GM21515 (cell line): ENCODE measurements at regions not wholly inside any gene's neighbourhood (a gene's known extent, or its start where the extent isn't known, plus 50 kb on each side); places are given as distances from the start of the nearest gene placed in this dataset.
"Not testable (repeated sequence)": the region's sequence is repeated elsewhere in the genome, so short reads cannot be mapped to it uniquely, and the experiment has no call there.

Experiments
- ATAC-seq: cut with Tn5 transposase; IDR thresholded peaks from one replicate; pipeline ENCODE4 v1.9.1; 2021; ENCODE audit not compliant: unreplicated experiment

DNA sequence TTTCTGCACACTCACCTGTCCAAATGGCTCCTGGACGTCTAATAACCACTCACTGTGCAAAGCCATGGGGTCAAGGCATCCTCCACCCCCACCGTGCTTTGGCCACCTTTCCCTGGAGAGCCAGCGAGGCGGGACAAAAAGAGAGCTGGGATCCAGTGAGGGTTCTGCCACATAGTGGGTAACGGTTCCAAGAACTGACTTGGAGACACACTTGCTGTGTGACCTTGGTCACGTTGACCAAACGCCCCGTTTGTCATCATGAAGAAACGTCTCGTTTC, 287.2 kb downstream of the TFAP2C start:
- no peak for ATAC-seq

- not testable (repeated sequence) for ATAC-seq
Measured at GRCh38 chr20:56920041-56920440, 290.9 kb downstream of the TFAP2C start.

DNA sequence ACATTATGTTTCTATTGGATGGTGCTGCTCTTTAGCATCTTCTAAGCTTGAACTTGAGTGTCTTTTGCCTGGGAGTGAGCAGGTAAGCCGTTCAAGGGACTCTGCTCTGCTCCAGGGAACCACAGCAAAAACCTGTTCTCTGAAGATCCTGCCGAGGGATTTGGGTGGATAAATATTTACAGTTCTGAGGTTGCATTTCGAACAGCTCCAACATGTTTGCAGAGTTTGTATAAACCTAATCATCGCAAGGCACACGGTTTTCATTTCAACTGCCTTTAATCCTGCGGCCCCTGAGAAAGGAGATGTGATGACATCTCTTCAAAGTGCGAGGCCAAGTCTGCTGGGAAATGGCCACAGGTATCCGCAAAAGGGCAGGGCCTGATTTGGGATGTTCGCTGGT, 293.4 kb downstream of the TFAP2C start:
- no peak for ATAC-seq

GRCh38 chr20:56924292-56925081, 295.4 kb downstream of the TFAP2C start:
- ATAC-seq, result no peak

DNA sequence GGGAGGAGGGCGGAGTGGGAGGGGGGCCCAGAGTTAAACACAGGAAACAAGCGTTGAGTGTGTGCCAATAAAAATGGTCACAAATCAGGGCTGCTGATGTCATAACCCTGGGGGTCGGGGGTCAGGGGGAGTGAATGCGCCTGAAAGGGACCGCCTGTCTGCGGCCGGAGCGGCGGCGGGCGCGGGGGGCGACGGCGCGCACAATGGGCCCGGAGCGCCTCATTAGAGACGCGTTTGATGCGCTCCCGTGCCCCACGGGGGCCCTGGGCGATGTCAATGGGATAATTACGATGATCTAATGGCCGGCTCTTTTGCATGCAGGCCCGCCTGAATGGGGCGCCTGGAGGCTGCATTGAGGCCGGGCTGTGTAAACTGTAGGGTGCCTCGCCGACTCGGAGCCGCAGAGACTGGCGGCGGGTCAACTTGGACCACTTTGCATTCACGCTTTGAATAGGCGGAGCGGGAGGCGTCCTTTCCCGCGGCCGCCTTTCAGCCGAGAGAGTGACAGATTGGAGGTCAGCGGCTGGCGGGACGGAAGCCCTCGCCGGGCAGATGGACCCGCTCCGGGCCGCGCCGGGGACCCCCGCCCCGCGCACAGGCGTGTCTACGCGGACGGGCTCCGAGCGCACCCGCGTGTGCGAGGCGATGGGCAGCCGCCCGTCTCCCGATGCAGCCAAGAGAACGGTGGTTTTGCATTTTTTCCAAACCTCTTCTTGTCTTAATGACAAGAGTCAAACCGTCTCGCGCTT, 296.1 kb downstream of the TFAP2C start:
- ATAC-seq, result no peak

DNA sequence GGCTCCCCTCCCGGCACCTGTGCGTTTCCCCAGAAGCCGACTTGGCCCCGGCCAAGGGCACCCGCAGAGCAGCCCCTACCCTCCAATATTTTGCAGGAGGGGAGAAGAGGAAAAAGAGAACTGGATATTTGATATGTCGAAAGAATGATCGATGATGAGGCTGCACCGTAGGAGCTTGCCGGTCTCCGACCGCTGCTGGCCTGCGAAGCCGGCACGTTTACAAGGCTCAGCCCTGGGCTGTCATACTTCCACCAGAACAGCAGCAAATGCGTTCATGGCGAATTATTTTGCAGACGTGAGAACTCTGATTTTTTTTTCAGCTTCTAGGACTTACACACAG, 296.7 kb downstream of the TFAP2C start:
- no peak for ATAC-seq

GRCh38 chr20:56926501-56926900, 297.4 kb downstream of the TFAP2C start:
- ATAC-seq, result no peak

DNA sequence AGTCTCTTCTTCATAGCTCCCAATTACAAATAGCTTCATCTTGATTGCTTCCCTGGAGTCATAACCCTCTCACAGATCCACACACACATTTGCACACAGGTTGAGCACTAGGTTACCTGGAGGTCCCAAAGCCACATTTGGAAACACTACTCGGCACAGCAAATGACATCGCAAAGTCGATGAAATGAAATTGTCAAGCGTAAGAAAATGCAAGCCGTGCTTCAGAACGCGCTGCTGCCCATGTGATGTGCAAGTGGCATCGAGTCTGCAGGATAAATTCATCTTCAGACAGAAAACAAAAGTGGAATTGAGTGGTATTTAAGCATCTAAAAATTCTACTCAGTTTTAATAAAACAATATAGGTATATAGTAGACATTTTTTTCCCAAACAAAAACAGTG, 298.0 kb downstream of the TFAP2C start:
- ATAC-seq, result no peak

DNA sequence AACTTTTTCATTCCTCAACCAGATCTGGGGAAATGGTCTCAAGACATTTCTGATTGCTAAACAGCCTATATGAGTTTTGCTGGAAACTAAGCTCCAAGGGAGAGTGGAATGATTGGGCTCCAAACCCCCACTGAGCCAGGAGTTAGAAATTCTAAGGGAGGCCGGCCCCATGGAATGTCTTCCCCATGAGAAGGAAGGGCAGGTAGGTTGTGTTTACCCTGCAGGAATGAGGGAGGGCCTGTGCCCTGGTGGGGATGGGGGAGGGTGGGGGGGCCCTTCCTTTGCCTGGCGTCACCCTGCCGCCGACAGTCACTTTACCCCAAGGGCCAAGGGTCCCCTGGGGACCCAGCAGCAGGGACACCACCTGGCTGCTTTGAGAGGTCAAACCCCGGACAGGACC, 298.9 kb downstream of the TFAP2C start:
- ATAC-seq, result no peak

GRCh38 chr20:56929606-56930005, 300.5 kb downstream of the TFAP2C start:
- no peak for ATAC-seq

GRCh38 chr20:56930876-56931275, 301.8 kb downstream of the TFAP2C start:
- ATAC-seq, result no peak

DNA sequence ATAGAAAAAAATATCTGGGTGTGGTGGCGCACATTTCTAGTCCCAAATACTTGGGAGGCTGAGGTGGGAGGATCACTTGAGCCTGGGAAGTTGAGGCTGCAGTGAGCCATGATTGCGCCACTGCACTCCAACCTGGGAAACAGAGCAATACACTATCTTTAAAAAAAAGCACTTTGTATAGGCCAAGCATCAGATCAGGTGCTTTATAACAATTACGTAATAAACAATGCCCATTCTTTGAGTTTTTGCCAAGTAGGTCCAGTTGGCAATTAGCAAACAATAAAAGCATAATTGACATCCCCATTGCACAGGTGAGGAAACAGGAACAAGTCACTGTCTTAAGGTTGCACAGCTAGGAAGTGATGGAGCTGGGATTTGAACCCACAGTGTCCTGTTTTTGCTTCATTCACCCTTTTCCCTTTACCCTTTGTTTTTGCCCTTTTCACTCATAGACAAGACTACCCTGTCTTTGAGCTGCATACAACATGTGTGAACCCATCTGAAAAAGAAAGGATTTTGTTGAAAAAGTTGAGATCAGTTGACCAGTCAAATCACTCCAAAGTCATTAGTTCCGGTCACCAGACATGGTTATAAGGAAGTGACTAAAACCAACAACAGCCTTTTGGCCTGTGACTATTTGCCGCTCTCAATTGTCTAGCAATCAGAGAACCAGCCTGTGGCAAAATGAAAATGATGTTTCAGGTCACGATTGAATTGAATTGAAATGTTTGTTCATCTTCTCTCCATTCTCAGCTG, 303.6 kb downstream of the TFAP2C start:
- no peak for ATAC-seq

DNA sequence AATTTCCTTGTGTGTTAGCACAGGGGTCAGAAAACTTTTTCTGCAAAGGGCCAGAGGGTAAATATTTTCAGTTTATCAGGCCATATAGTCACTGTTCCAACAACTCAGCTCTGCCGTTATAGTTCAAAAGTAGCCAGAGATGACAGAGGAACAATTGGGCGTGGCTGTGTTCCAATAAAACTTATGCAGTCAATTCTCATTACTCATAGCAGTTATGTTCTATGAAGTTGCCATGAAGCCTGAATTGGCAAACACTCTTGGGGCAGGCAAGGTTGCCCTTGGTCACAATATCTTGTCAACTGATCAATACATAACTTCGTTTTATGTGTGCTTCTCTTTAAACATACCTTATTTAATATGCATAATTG, 304.2 kb downstream of the TFAP2C start:
- ATAC-seq, result no peak

- no peak for ATAC-seq
Measured at GRCh38 chr20:56934888-56935287, 305.8 kb downstream of the TFAP2C start.

- ATAC-seq, result no peak
Measured at GRCh38 chr20:56940466-56940865, 311.4 kb downstream of the TFAP2C start.

GRCh38 chr20:56941101-56941686, 312.1 kb downstream of the TFAP2C start:
- ATAC-seq, result no peak

- ATAC-seq, result no peak
Measured at GRCh38 chr20:56943946-56944945, 315.1 kb downstream of the TFAP2C start.

GRCh38 chr20:56945057-56945456, 316.0 kb downstream of the TFAP2C start:
- ATAC-seq, result no peak

DNA sequence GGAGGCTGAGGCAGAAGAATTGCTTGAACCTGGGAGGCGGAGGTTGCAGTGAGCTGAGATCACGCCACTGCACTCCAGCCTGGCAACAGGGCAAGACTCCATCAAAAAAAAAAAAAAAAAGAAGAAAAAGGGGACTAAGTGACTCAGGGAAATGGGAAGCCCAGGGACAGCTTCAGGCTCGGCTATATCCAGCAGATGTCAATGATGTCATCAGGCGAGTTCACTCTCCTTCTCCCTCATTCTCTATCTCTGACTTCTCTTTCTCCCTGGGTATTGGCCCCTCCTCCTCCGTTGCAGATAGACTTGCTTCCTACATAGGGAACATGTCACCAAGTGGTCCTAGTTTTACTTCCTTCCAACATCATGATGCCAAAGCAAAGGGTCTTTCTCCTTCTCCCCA, 316.8 kb downstream of the TFAP2C start:
- no peak for ATAC-seq

DNA sequence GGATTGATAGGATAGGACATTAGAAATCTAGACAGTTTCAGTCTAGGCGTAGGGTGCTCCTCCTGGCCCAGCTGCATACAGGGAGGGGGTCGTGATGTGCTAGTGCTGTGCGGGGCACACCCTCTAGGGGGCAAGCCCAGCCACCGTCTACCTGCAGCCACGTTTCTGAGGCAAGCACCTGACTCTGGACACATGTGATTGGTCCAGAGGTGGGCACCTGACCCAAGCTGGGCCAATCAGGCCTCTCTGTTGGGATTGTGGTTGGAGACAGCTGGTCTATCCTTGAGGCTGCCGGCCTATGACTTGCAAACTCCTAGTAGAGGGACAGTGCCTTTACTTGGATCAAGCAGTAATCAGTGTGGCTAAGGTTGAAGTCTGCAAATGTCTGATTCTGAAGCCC, 317.1 kb downstream of the BMP7 start:
- no peak for ATAC-seq
